Stomach (tissue), 8 donors: ENCODE measurements at regions not wholly inside any gene's neighbourhood (a gene's known extent, or its start where the extent isn't known, plus 50 kb on each side); places are given as distances from the start of the nearest gene placed in this dataset.

ENCODE experiments used
- DNase-seq, 2 donors: peaks; one replicate each; pipeline versions ENCODE4 v3.0.0 to v3.0.0-alpha.2; 2013 to 2019
- H3K27ac ChIP-seq, 5 donors: fragments of 200-600 bp in 4 of 5; sonication (generic) in 4 of 5; one replicate each; pipeline ENCODE4 v1.5.1; 2013 to 2019; ENCODE audit warnings: mild to moderate bottlenecking in 1 of 5, moderate library complexity in 1 of 5
- H3K27me3 ChIP-seq, 3 donors: fragments of 200-600 bp; sonication (generic); one replicate each; pipeline ENCODE4 v1.5.1; 2017 to 2019; ENCODE audit warnings: mixed run types in 1 of 3
- H3K36me3 ChIP-seq, 4 donors: fragments of 200-600 bp; sonication (generic); 1 replicate in 3 of 4; 2 replicates in 1 of 4; pipeline ENCODE4 v1.5.1; 2016 to 2019
- H3K4me1 ChIP-seq, 4 donors: fragments of 200-600 bp; sonication (generic); one replicate each; pipeline ENCODE4 v1.5.1; 2016 to 2019
- H3K4me3 ChIP-seq, 4 donors: fragments of 200-600 bp; sonication (generic) in 3 of 4; one replicate each; pipeline ENCODE4 v1.5.1; 2016 to 2019; ENCODE audit warnings: mild to moderate bottlenecking in 1 of 4
- H3K9me3 ChIP-seq, 4 donors: fragments of 200-600 bp; sonication (generic); one replicate each; pipeline ENCODE4 v1.5.1; 2016 to 2019
- EP300 ChIP-seq: sonication (generic); formaldehyde crosslinking; IDR thresholded peaks from one replicate; pipeline ENCODE4 v1.6.1; 2017; ENCODE audit warnings: antibody characterized with exemption
- POLR2A ChIP-seq, 4 donors: fragments of 450-650 bp; IDR thresholded peaks; one replicate each; pipeline ENCODE4 v1.6.1; 2016; ENCODE audit warnings: antibody characterized with exemption in 4 of 4, control low read depth in 2 of 4, mild to moderate bottlenecking in 1 of 4, moderate library complexity in 1 of 4
- POLR2AphosphoS5 ChIP-seq, 3 donors: sonication (generic); formaldehyde crosslinking; IDR thresholded peaks; one replicate each; pipeline ENCODE4 v1.6.1; 2016; ENCODE audit warnings: antibody characterized with exemption in 3 of 3
- whole genome bisulfite sequencing, 5 donors: extraction: QIAGEN DNeasy Blood & Tissue Kit in 3 of 5; methylation state at CpG; one replicate each; pipeline versions ENCODE4 v1.1.5 to v1.1.7; 2013 to 2018; 5-methylcytosine and 5-hydroxymethylcytosine counted together
- intact Hi-C: fragments of 100-400 bp; cut with DNase I; formaldehyde crosslinking; loops from one replicate; pipeline ENCODE4 v1.15.1; 2023; ENCODE audit warnings: low total_unique reads
- TF ChIP-seq, protein P1 (sequence below), 7 experiments: fragments of 450-650 bp in 4 of 7; fragments of 200-600 bp in 3 of 7; sonication (generic) in 3 of 7; IDR thresholded peaks; one replicate each; pipeline ENCODE4 v1.5.1; 2016 to 2019; ENCODE audit warnings: antibody characterized with exemption in 7 of 7, control low read depth in 2 of 7, mild to moderate bottlenecking in 1 of 7
- donor health status: healthy with polysubstance abuse.
- donor health status: Bipolar disorder and iron deficiency.
- donor health status: healthy.

DNA sequence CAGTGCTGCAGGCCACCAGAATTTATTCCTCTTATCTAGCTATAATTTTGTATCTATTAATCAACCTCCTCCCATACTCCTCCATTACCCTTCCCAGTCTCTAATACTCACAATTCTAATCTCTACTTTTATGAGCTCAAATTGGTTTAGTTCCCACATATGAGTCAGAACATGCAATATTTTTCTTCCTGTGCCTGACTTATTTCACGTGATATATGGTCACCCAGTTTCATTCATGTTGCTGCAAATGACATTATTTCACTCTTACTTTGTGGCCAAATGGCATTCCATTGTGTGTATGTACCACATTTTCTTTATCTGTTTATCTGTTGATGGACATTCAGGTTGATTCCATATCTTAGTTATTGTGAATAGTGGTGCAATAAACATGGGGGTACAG, 483.5 kb downstream of the ACTRT1 start:
- Histone ChIP-seq H3K4me1 (no peaks in the 10 kb centered on the region), H3K27me3 (no peaks in the 10 kb centered on the region), H3K36me3 (no peaks in the 10 kb centered on the region), H3K27ac (no peak overlapping the region), H3K4me3 (no peak overlapping the region), H3K9me3 (no peaks in the 10 kb centered on the region)
- WGBS, 5 donors: 33 to 85% (median 68%) methylated on average over 1 of the region's 1 CpG
- no peak for DNase-seq
- TF ChIP-seq EP300 (no peak), POLR2AphosphoS5 (IDR thresholded peaks at IDR 0.05) (no peak), POLR2A (IDR thresholded peaks at IDR 0.05) (no peak)
- TF ChIP-seq, protein P1, sequence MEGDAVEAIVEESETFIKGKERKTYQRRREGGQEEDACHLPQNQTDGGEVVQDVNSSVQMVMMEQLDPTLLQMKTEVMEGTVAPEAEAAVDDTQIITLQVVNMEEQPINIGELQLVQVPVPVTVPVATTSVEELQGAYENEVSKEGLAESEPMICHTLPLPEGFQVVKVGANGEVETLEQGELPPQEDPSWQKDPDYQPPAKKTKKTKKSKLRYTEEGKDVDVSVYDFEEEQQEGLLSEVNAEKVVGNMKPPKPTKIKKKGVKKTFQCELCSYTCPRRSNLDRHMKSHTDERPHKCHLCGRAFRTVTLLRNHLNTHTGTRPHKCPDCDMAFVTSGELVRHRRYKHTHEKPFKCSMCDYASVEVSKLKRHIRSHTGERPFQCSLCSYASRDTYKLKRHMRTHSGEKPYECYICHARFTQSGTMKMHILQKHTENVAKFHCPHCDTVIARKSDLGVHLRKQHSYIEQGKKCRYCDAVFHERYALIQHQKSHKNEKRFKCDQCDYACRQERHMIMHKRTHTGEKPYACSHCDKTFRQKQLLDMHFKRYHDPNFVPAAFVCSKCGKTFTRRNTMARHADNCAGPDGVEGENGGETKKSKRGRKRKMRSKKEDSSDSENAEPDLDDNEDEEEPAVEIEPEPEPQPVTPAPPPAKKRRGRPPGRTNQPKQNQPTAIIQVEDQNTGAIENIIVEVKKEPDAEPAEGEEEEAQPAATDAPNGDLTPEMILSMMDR (IDR thresholded peaks at IDR 0.05): no peak
- intact Hi-C loops: no loop called here

DNA sequence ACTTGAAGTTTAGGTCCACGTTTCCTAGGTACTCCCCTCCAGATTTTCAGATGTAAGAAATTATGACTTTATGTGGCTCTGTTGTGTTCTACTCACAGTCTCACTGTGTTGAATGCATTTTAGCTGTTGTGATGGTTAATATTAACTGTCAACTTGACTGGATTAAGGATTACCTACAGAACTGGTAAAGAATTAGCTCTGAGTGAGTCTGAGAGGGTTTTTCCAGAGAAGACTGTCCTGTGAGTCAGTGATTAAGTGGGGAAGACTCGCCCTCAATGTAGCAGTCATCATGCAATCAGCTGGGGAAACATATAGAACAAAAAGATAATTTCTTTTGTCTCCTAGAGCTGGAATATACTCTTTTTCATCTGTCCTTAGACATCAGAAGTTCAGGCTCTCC, 493.4 kb downstream of the ACTRT1 start:
- no peaks in the 10 kb centered on the region for H3K36me3 ChIP-seq

DNA sequence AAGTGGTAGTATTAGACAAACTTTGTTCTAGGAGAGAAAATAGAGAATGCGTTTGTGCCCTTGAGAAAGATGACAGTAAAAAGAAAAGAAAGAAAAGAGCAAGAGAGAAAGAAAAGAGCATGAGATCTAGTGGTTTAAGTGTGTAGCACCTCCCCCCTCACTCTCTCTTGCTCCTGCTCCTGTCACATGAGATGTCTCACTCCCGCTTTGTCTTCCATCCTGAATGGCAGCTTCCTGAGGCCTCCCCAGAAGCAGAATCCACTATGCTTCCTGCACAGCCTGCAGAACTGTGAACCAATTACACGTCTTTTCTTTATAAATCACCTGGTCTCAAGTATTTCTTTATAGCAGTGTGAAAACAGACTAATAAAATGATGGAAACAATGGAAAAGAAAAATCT, 499.6 kb downstream of the ACTRT1 start:
- intact Hi-C loops: no loop called here
- 33 to 74% (median 63%) methylated on average over 3 of the region's 3 CpGs for WGBS, 5 donors
- no peaks in the 10 kb centered on the region for H3K36me3 ChIP-seq
- H3K4me1 ChIP-seq: no peaks in the 10 kb centered on the region
- DNase-seq: no peak
- H3K27me3 ChIP-seq: no peaks in the 10 kb centered on the region
- peaks cover 0 to 3% (median 0%) of the 10 kb centered on the region in 4 donors for H3K9me3 ChIP-seq
- no peak overlapping the region for H3K27ac ChIP-seq
- TF ChIP-seq EP300: no peak
- no peak for TF ChIP-seq POLR2A (IDR thresholded peaks at IDR 0.05)
- TF ChIP-seq POLR2AphosphoS5 (IDR thresholded peaks at IDR 0.05): no peak
- TF ChIP-seq, protein P1 (IDR thresholded peaks at IDR 0.05): no peak
- H3K4me3 ChIP-seq: no peak overlapping the region

More for the DNA sequence above, 493.4 kb downstream of the ACTRT1 start:
- Histone ChIP-seq H3K27ac (no peak overlapping the region), H3K4me3 (no peak overlapping the region), H3K4me1 (no peaks in the 10 kb centered on the region), H3K27me3 (no peaks in the 10 kb centered on the region), H3K9me3 (peaks cover 0 to 8% (median 3%) of the 10 kb centered on the region in 4 donors)
- WGBS, 5 donors: 41 to 81% (median 54%) methylated on average over 2 of the region's 2 CpGs
- TF ChIP-seq POLR2A (IDR thresholded peaks at IDR 0.05) (no peak), EP300 (no peak), POLR2AphosphoS5 (IDR thresholded peaks at IDR 0.05) (no peak)
- TF ChIP-seq, protein P1 (IDR thresholded peaks at IDR 0.05): no peak
- no peak for DNase-seq
- intact Hi-C loops: no loop called here

DNA sequence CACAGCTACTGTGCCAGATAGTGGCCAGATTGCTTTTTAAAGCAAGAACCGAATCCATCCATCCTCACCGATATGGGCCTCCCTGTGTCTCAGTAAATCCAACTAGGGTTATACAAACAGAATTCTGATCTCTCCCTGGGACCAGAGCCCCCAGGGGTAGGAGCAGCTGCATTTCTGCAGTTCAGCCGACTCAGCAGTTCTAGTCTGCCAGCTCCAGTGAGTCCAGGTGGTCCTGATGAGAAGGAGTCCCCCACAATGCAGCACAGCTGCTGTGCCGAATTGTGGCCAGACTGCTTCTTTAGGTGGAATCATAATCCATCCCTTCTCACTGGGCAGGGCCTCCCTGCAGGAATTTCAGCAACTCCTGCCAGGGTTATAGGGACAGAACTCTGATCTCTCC, 532.9 kb downstream of the ACTRT1 start:
- Histone ChIP-seq H3K9me3 (peaks cover 0 to 9% (median 4%) of the 10 kb centered on the region in 4 donors), H3K4me3 (no peak overlapping the region), H3K4me1 (no peaks in the 10 kb centered on the region), H3K27ac (no peak overlapping the region), H3K36me3 (no peaks in the 10 kb centered on the region), H3K27me3 (no peaks in the 10 kb centered on the region)
- TF ChIP-seq EP300 (no peak), POLR2AphosphoS5 (IDR thresholded peaks at IDR 0.05) (no peak), POLR2A (IDR thresholded peaks at IDR 0.05) (no peak)
- TF ChIP-seq, protein P1 (IDR thresholded peaks at IDR 0.05): no peak
- 55 to 69% (median 66%) methylated on average over 1 to 4 of the region's 4 CpGs for WGBS, 5 donors
- intact Hi-C loops: no loop called here
- DNase-seq: no peak
